Erythroblast (primary cell): ENCODE measurements at regions not wholly inside any gene's neighbourhood (a gene's known extent, or its start where the extent isn't known, plus 50 kb on each side); places are given as distances from the start of the nearest gene placed in this dataset.

Source experiments
- GATA1 ChIP-seq: IDR thresholded peaks from 2 replicates; pipeline ENCODE4 v1.6.1; 2011; ENCODE audit warnings: low read depth, mild to moderate bottlenecking, control low read depth, low read length, moderate library complexity
- POLR2A ChIP-seq: IDR thresholded peaks from 2 replicates; pipeline ENCODE4 v1.6.1; 2011; ENCODE audit warnings: mild to moderate bottlenecking, low read length

DNA sequence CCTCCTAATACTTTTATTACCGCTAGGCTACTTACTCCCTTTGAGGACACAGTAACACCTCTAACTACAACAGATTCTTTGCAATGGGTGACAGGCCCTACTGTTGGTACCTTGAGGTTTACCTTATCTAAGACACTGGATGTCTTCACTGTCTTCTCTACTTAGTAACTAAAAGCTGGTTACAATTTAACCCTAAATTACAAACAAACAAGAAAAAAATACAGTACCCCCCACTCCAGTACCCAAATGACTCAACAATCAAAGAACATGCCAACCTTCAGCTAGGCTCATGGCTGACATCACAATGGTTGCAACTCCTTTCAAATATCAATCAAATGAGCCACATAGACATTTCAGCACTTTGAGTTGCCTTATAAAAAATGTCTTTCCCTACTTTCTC lies 198.0 kb downstream of the GUCY2F start:
- TF ChIP-seq POLR2A = no peak
- TF ChIP-seq GATA1 = no peak
